Breast epithelium (tissue), 3 donors: ENCODE measurements at regions not wholly inside any gene's neighbourhood (a gene's known extent, or its start where the extent isn't known, plus 50 kb on each side); places are given as distances from the start of the nearest gene placed in this dataset.

ENCODE experiments used
- POLR2A ChIP-seq: fragments of 450-650 bp; IDR thresholded peaks from one replicate; pipeline ENCODE4 v1.6.1; 2016; ENCODE audit warnings: antibody characterized with exemption, mild to moderate bottlenecking, moderate library complexity
- POLR2AphosphoS5 ChIP-seq, 3 donors: sonication (generic); formaldehyde crosslinking; IDR thresholded peaks; one replicate each; pipeline ENCODE4 v1.6.1; 2017; ENCODE audit warnings: antibody characterized with exemption in 3 of 3
- TF ChIP-seq, protein P1 (sequence below), 3 donors: fragments of 450-650 bp; IDR thresholded peaks; one replicate each; pipeline ENCODE4 v1.5.1; 2016 to 2017; ENCODE audit warnings: antibody characterized with exemption in 3 of 3, mild to moderate bottlenecking in 3 of 3, moderate library complexity in 3 of 3

DNA sequence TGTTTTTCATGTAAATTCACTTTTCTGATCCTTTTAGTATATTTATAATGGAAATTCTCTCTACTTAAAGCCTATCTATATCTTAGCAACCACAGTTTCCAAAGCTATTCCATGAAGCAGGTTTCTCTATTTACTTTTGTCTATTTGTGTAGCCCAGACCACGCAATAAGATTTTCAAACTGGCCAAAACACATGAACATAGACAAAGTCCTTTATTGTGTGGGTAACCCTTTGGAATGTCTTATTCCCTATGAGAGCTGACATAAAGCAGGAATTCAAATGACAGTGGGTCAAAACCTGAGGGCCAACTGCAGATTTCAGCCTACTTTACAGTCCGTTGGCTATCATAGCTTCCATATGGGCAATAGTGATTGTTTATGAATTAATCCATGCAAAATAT is 252.6 kb downstream of the LTN1 start:
- TF ChIP-seq POLR2A (no peak), POLR2AphosphoS5 (IDR thresholded peaks at IDR 0.05) (no peak)
- TF ChIP-seq, protein P1, sequence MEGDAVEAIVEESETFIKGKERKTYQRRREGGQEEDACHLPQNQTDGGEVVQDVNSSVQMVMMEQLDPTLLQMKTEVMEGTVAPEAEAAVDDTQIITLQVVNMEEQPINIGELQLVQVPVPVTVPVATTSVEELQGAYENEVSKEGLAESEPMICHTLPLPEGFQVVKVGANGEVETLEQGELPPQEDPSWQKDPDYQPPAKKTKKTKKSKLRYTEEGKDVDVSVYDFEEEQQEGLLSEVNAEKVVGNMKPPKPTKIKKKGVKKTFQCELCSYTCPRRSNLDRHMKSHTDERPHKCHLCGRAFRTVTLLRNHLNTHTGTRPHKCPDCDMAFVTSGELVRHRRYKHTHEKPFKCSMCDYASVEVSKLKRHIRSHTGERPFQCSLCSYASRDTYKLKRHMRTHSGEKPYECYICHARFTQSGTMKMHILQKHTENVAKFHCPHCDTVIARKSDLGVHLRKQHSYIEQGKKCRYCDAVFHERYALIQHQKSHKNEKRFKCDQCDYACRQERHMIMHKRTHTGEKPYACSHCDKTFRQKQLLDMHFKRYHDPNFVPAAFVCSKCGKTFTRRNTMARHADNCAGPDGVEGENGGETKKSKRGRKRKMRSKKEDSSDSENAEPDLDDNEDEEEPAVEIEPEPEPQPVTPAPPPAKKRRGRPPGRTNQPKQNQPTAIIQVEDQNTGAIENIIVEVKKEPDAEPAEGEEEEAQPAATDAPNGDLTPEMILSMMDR (IDR thresholded peaks at IDR 0.05), result no peak
